Neural progenitor cell (in vitro differentiated cells): ENCODE measurements at regions not wholly inside any gene's neighbourhood (a gene's known extent, or its start where the extent isn't known, plus 50 kb on each side); places are given as distances from the start of the nearest gene placed in this dataset.

Experiments used
- CTCF ChIP-seq: fragments of 200-600 bp; sonication (generic); IDR thresholded peaks from 2 replicates; pipeline ENCODE4 v1.5.1; 2017; ENCODE audit warnings: antibody characterized with exemption, mild to moderate bottlenecking
- EZH2phosphoT487 ChIP-seq: fragments of 200-600 bp; sonication (generic); IDR thresholded peaks from 2 replicates; pipeline ENCODE4 v1.6.1; 2017; ENCODE audit warnings: antibody characterized with exemption

- TF ChIP-seq CTCF (no peak), EZH2phosphoT487 (no peak)
Measured at GRCh38 chr6:164322533-164322932, 908.0 kb downstream of the QKI start.
